Liver (tissue), 7 donors: ENCODE measurements at regions not wholly inside any gene's neighbourhood (a gene's known extent, or its start where the extent isn't known, plus 50 kb on each side); places are given as distances from the start of the nearest gene placed in this dataset.

Experiments used
- DNase-seq: peaks from one replicate; pipeline ENCODE4 v3.0.0-alpha.2; 2017; ENCODE audit warnings: low spot score
- H3K27ac ChIP-seq, 2 donors: one replicate each; pipeline ENCODE4 v1.7.0; 2013; ENCODE audit warnings: inconsistent platforms in 2 of 2, low read length in 2 of 2, control low read depth in 1 of 2, low read depth in 1 of 2, mild to moderate bottlenecking in 1 of 2
- H3K27me3 ChIP-seq, 4 donors: one replicate each; pipeline versions ENCODE4 v1.6.1 to v1.7.0; 2013; ENCODE audit warnings: low read length in 3 of 4, inconsistent platforms in 1 of 4, mild to moderate bottlenecking in 1 of 4, moderate library complexity in 1 of 4; ENCODE audit not compliant: control insufficient read depth in 4 of 4, insufficient read depth in 4 of 4
- H3K36me3 ChIP-seq, 4 donors: one replicate each; pipeline versions ENCODE4 v1.6.1 to v1.7.0; 2013; ENCODE audit warnings: low read length in 3 of 4, mild to moderate bottlenecking in 3 of 4, low read depth in 1 of 4, moderate library complexity in 1 of 4; ENCODE audit not compliant: control insufficient read depth in 4 of 4, insufficient read depth in 3 of 4
- H3K4me1 ChIP-seq, 4 donors: one replicate each; pipeline versions ENCODE4 v1.6.1 to v1.7.0; 2013; ENCODE audit warnings: low read length in 3 of 4, mild to moderate bottlenecking in 3 of 4, moderate library complexity in 1 of 4; ENCODE audit not compliant: control insufficient read depth in 4 of 4, insufficient read depth in 4 of 4
- H3K4me3 ChIP-seq, 3 donors: one replicate each; pipeline versions ENCODE4 v1.6.1 to v1.7.0; 2013; ENCODE audit warnings: low read length in 3 of 3, control low read depth in 1 of 3, low read depth in 1 of 3, mild to moderate bottlenecking in 1 of 3
- H3K9ac ChIP-seq, 2 donors: one replicate each; pipeline ENCODE4 v1.7.0; 2013; ENCODE audit warnings: low read length in 2 of 2, mild to moderate bottlenecking in 2 of 2, moderate library complexity in 2 of 2, control low read depth in 1 of 2, low read depth in 1 of 2
- H3K9me3 ChIP-seq, 4 donors: one replicate each; pipeline versions ENCODE4 v1.6.1 to v1.7.0; 2013; ENCODE audit warnings: low read length in 3 of 4; ENCODE audit not compliant: control insufficient read depth in 4 of 4
- EGR1 ChIP-seq, 2 donors: IDR thresholded peaks; 2 replicates each; pipeline ENCODE4 v1.6.1; 2016 to 2018; ENCODE audit warnings: antibody characterized with exemption in 2 of 2, low read depth in 2 of 2
- FOXA1 ChIP-seq: IDR thresholded peaks from 2 replicates; pipeline ENCODE4 v1.6.1; 2016; ENCODE audit warnings: antibody characterized with exemption
- FOXA2 ChIP-seq: IDR thresholded peaks from 2 replicates; pipeline ENCODE4 v1.6.1; 2016; ENCODE audit warnings: antibody characterized with exemption
- GABPA ChIP-seq, 2 donors: IDR thresholded peaks in 1 of 2; conservative IDR thresholded peaks in 1 of 2; 2 replicates each; pipeline ENCODE4 v1.6.1; 2016; ENCODE audit warnings: antibody characterized with exemption in 2 of 2, mild to moderate bottlenecking in 1 of 2, moderate library complexity in 1 of 2
- HNF4A ChIP-seq, 2 donors: conservative IDR thresholded peaks; 2 replicates each; pipeline ENCODE4 v1.6.1; 2016; ENCODE audit warnings: antibody characterized with exemption in 2 of 2, mild to moderate bottlenecking in 2 of 2
- HNF4G ChIP-seq: IDR thresholded peaks from 2 replicates; pipeline ENCODE4 v1.6.1; 2016; ENCODE audit warnings: antibody characterized with exemption
- JUND ChIP-seq, 2 donors: IDR thresholded peaks; 2 replicates each; pipeline ENCODE4 v1.6.1; 2016; ENCODE audit warnings: antibody characterized with exemption in 2 of 2
- NR2F2 ChIP-seq: IDR thresholded peaks from 2 replicates; pipeline ENCODE4 v1.6.1; 2016; ENCODE audit warnings: antibody characterized with exemption
- RAD21 ChIP-seq, 2 donors: IDR thresholded peaks; 2 replicates each; pipeline ENCODE4 v1.6.1; 2016; ENCODE audit warnings: antibody characterized with exemption in 2 of 2, mild to moderate bottlenecking in 2 of 2
- RXRA ChIP-seq, 2 donors: IDR thresholded peaks; 2 replicates each; pipeline ENCODE4 v1.6.1; 2017 to 2018; ENCODE audit warnings: antibody characterized with exemption in 2 of 2, mild to moderate bottlenecking in 1 of 2
- SP1 ChIP-seq: IDR thresholded peaks from 2 replicates; pipeline ENCODE4 v1.6.1; 2018; ENCODE audit warnings: antibody characterized with exemption, mild to moderate bottlenecking
- TAF1 ChIP-seq: conservative IDR thresholded peaks from 2 replicates; pipeline ENCODE4 v1.6.1; 2016; ENCODE audit warnings: antibody characterized with exemption, mild to moderate bottlenecking
- YY1 ChIP-seq: IDR thresholded peaks from 2 replicates; pipeline ENCODE4 v1.6.1; 2016; ENCODE audit warnings: antibody characterized with exemption, mild to moderate bottlenecking
- WGBS: extraction: QIAGEN DNeasy Blood & Tissue Kit; methylation state at CpG from one replicate; pipeline ENCODE4 v1.1.7; 2013; 5-methylcytosine and 5-hydroxymethylcytosine counted together
- TF ChIP-seq, protein P1 (sequence below): IDR thresholded peaks from 2 replicates; pipeline ENCODE4 v1.6.1; 2016; ENCODE audit warnings: antibody characterized with exemption
- TF ChIP-seq, protein P2 (sequence below): IDR thresholded peaks from 2 replicates; pipeline ENCODE4 v1.6.1; 2016; ENCODE audit warnings: antibody characterized with exemption
- TF ChIP-seq, protein P3 (sequence below): IDR thresholded peaks from 2 replicates; pipeline ENCODE4 v1.6.1; 2016; ENCODE audit warnings: antibody characterized with exemption
- TF ChIP-seq, protein P4 (sequence below): IDR thresholded peaks from 2 replicates; pipeline ENCODE4 v1.6.1; 2016; ENCODE audit warnings: antibody characterized with exemption, mild to moderate bottlenecking
- donor health status: healthy.
- donor health status: healthy.
- donor health status: healthy.
- donor health status: healthy.

DNA sequence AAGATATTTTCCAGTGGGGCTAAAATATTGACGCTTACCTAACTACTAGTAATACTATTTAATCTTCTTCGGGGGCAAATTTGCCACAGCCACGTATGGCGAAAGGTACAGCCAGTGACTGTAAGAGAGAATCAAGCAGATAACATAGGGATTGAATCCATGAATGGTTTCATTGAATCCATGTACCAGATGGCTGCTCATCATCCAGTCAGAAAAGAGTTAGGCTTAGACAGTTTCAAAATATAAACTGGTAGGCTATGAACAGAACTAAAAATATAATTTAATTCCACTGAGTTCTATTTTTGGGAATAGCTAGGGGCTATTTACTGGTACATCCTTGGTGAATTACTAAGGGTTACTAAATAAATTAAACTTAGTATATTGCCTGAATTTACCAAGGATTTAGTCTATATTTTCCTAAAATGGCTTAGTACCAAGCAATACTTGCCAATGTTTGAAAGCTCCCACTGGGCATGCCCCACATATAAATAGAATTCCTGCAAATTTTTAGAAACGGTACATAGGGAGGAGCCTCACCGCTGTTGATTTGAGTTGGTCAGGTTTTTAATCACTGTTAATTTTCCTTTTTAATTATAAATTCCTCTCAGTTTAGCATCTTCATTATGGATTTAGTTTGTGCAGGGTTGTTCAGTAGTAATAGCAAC lies 55.8 kb upstream of the VLDLR start:
- H3K9ac ChIP-seq, result no peak overlapping the region
- no peaks in the 10 kb centered on the region for H3K36me3 ChIP-seq
- no peak overlapping the region for H3K27ac ChIP-seq
- H3K4me3 ChIP-seq, result no peak overlapping the region
- H3K4me1 ChIP-seq, result peaks cover 2 to 5% (median 3%) of the 10 kb centered on the region in 4 donors
- DNase-seq, result no peak
- no peaks in the 10 kb centered on the region for H3K27me3 ChIP-seq
- no peaks in the 10 kb centered on the region for H3K9me3 ChIP-seq
- TF ChIP-seq, protein P1, sequence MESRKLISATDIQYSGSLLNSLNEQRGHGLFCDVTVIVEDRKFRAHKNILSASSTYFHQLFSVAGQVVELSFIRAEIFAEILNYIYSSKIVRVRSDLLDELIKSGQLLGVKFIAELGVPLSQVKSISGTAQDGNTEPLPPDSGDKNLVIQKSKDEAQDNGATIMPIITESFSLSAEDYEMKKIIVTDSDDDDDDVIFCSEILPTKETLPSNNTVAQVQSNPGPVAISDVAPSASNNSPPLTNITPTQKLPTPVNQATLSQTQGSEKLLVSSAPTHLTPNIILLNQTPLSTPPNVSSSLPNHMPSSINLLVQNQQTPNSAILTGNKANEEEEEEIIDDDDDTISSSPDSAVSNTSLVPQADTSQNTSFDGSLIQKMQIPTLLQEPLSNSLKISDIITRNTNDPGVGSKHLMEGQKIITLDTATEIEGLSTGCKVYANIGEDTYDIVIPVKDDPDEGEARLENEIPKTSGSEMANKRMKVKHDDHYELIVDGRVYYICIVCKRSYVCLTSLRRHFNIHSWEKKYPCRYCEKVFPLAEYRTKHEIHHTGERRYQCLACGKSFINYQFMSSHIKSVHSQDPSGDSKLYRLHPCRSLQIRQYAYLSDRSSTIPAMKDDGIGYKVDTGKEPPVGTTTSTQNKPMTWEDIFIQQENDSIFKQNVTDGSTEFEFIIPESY, result no peak
- TF ChIP-seq JUND (IDR thresholded peaks at IDR 0.05) (no peak), RAD21 (IDR thresholded peaks at IDR 0.05) (no peak), YY1 (no peak), HNF4G (no peak), HNF4A (conservative IDR thresholded peaks at IDR 0.05) (no peak)
- 95% methylated on average over 6 of the region's 6 CpGs for WGBS

DNA sequence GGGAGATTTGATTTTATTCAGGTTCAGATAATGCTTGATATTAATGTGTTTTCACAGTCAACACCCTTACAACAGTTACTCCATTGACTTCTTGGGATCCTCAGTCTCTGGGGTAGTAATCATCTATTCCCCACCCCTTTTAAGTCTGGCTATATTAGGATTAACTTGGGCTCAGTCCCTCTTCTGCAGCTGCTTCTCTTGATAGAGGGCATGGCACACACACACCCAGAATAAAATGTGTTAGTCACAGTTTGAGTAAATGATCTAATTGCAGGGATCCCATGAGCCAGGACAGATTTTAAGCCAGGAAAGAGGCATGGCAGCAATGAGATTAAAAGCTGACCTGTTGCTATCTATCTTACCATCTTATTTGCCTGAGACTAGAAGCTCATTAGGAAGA lies 53.7 kb upstream of the VLDLR start:
- Histone ChIP-seq H3K27me3 (no peaks in the 10 kb centered on the region), H3K9me3 (no peaks in the 10 kb centered on the region), H3K9ac (no peak overlapping the region), H3K4me1 (peaks cover 4 to 12% (median 7%) of the 10 kb centered on the region in 4 donors), H3K36me3 (no peaks in the 10 kb centered on the region), H3K27ac (no peak overlapping the region), H3K4me3 (no peak overlapping the region)
- DNase-seq, result no peak
- no peak for TF ChIP-seq TAF1
- TF ChIP-seq, protein P2, sequence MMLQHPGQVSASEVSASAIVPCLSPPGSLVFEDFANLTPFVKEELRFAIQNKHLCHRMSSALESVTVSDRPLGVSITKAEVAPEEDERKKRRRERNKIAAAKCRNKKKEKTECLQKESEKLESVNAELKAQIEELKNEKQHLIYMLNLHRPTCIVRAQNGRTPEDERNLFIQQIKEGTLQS, result no peak
- no peak for TF ChIP-seq FOXA1
- no peak for TF ChIP-seq HNF4G
- no peak for TF ChIP-seq JUND (IDR thresholded peaks at IDR 0.05)
- TF ChIP-seq, protein P1, result no peak
- TF ChIP-seq GABPA (IDR thresholded peaks at IDR 0.05 in 1 of 2, conservative IDR thresholded peaks at IDR 0.05 in 1 of 2), result no peak
- TF ChIP-seq EGR1 (IDR thresholded peaks at IDR 0.05; ENCODE audit: low read depth in 2 of 2), result no peak
- TF ChIP-seq SP1, result no peak
- TF ChIP-seq, protein P3, sequence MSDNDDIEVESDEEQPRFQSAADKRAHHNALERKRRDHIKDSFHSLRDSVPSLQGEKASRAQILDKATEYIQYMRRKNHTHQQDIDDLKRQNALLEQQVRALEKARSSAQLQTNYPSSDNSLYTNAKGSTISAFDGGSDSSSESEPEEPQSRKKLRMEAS, result no peak

DNA sequence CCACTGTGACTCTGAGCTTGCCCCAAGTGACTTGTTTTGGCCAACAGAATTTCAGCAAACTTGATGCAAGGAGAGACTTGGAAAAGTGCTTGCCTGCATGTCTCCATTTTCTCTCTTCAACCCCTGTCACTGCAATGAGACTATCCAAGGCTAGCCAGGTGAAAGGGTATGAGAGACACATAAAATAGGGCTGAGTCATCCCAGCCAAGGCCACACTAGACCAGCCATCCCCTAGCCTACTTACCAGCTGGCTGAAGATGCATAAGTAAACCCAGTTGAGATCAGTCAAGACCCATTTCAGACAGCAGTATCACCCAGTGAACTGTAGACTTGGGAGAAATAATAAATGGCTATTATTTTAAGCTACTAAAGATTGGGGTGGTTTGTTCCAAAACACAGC lies 52.9 kb upstream of the VLDLR start:
- Histone ChIP-seq H3K27ac (no peak overlapping the region), H3K36me3 (no peaks in the 10 kb centered on the region), H3K4me3 (no peak overlapping the region), H3K27me3 (no peaks in the 10 kb centered on the region), H3K9ac (no peak overlapping the region), H3K9me3 (no peaks in the 10 kb centered on the region), H3K4me1 (peaks cover 4 to 12% (median 7%) of the 10 kb centered on the region in 4 donors)
- TF ChIP-seq GABPA (IDR thresholded peaks at IDR 0.05 in 1 of 2, conservative IDR thresholded peaks at IDR 0.05 in 1 of 2) (no peak), FOXA2 (no peak), SP1 (no peak), FOXA1 (no peak), HNF4A (conservative IDR thresholded peaks at IDR 0.05) (no peak), NR2F2 (no peak), HNF4G (no peak), YY1 (no peak), RXRA (IDR thresholded peaks at IDR 0.05) (no peak)
- TF ChIP-seq, protein P3, result no peak
- TF ChIP-seq, protein P4, sequence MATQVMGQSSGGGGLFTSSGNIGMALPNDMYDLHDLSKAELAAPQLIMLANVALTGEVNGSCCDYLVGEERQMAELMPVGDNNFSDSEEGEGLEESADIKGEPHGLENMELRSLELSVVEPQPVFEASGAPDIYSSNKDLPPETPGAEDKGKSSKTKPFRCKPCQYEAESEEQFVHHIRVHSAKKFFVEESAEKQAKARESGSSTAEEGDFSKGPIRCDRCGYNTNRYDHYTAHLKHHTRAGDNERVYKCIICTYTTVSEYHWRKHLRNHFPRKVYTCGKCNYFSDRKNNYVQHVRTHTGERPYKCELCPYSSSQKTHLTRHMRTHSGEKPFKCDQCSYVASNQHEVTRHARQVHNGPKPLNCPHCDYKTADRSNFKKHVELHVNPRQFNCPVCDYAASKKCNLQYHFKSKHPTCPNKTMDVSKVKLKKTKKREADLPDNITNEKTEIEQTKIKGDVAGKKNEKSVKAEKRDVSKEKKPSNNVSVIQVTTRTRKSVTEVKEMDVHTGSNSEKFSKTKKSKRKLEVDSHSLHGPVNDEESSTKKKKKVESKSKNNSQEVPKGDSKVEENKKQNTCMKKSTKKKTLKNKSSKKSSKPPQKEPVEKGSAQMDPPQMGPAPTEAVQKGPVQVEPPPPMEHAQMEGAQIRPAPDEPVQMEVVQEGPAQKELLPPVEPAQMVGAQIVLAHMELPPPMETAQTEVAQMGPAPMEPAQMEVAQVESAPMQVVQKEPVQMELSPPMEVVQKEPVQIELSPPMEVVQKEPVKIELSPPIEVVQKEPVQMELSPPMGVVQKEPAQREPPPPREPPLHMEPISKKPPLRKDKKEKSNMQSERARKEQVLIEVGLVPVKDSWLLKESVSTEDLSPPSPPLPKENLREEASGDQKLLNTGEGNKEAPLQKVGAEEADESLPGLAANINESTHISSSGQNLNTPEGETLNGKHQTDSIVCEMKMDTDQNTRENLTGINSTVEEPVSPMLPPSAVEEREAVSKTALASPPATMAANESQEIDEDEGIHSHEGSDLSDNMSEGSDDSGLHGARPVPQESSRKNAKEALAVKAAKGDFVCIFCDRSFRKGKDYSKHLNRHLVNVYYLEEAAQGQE, result no peak
- TF ChIP-seq, protein P2, result no peak
- DNase-seq, result no peak
